Thoracic aorta (tissue), 2 donors: ENCODE measurements at regions not wholly inside any gene's neighbourhood (a gene's known extent, or its start where the extent isn't known, plus 50 kb on each side); places are given as distances from the start of the nearest gene placed in this dataset.
A peak's percentile ranks its signal among the peaks of the same experiment; 100 is the strongest.

Source experiments
- ATAC-seq: fragments of 150-250 bp; one replicate; pipeline ENCODE4 v1.8.0; 2017; ENCODE audit warnings: low read depth; ENCODE audit not compliant: insufficient number of reproducible peaks, low FRiP score
- DNase-seq: peaks from one replicate; pipeline ENCODE4 v3.0.0-alpha.2; 2020; ENCODE audit warnings: low spot score
- H3K27ac ChIP-seq, 2 donors: fragments of 200-600 bp; sonication (generic); 1 replicate in 1 of 2; 2 replicates in 1 of 2; pipeline ENCODE4 v1.5.1; 2016; ENCODE audit warnings: mild to moderate bottlenecking in 2 of 2, moderate library complexity in 2 of 2
- H3K27me3 ChIP-seq: fragments of 200-600 bp; sonication (generic); replicated peaks from 2 replicates; pipeline ENCODE4 v1.6.0; 2016; ENCODE audit warnings: mild to moderate bottlenecking; ENCODE audit not compliant: insufficient read depth
- H3K36me3 ChIP-seq: fragments of 200-600 bp; sonication (generic); one replicate; pipeline ENCODE4 v1.5.1; 2016
- H3K4me1 ChIP-seq, 2 donors: fragments of 200-600 bp; sonication (generic); 1 replicate in 1 of 2; 2 replicates in 1 of 2; pipeline versions ENCODE4 v1.5.1 to v1.6.0; 2016; ENCODE audit warnings: low read depth in 2 of 2, mild to moderate bottlenecking in 1 of 2; ENCODE audit not compliant: control insufficient read depth in 1 of 2
- H3K4me3 ChIP-seq: fragments of 200-600 bp; sonication (generic); 2 replicates; pipeline ENCODE4 v1.5.1; 2016; ENCODE audit warnings: mild to moderate bottlenecking
- H3K9me3 ChIP-seq: fragments of 200-600 bp; sonication (generic); 2 replicates; pipeline ENCODE4 v1.5.1; 2016
- CTCF ChIP-seq: fragments of 200-600 bp; sonication (generic); IDR thresholded peaks from one replicate; pipeline ENCODE4 v1.5.1; 2019; ENCODE audit warnings: antibody characterized with exemption

GRCh38 chr10:44313761-44314165, 71.1 kb downstream of the CXCL12 start:
- Histone ChIP-seq H3K9me3 (no peaks in the 10 kb centered on the region), H3K27me3 (no peaks in the 10 kb centered on the region), H3K36me3 (no peaks in the 10 kb centered on the region), H3K27ac (no peak overlapping the region), H3K4me1 (peaks cover 0 to 10% of the 10 kb centered on the region in 2 donors), H3K4me3 (no peak overlapping the region)
- TF ChIP-seq CTCF = no peak
- DNase-seq = no peak
- no peak for ATAC-seq

DNA sequence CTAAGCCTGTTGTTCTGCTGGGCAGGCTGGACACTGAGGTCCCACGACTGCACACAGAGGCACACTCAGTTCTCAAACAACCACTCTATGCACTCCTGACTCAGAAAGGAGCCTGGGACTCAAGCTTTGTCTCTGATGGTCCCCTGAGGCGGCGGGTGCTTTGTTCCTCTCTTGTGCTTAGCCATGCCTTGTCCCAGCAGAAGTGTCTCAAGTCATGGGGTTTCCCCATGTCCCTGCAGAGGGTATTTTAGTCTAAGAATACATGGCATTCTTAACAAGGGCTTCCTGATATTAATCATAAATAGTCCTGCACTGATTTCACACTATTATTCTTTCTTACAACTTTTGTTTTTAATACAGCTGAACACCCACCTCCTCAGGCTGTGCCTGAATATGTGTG, 72.5 kb downstream of the CXCL12 start:
- Histone ChIP-seq H3K36me3 (no peaks in the 10 kb centered on the region), H3K27me3 (no peaks in the 10 kb centered on the region), H3K4me3 (no peak overlapping the region), H3K9me3 (no peaks in the 10 kb centered on the region), H3K27ac (no peak overlapping the region), H3K4me1 (peaks cover 0 to 10% of the 10 kb centered on the region in 2 donors)
- DNase-seq (no peak), ATAC-seq (no peak)
- no peak for TF ChIP-seq CTCF

- Histone ChIP-seq H3K4me1 (peaks cover 0 to 13% of the 10 kb centered on the region in 2 donors), H3K9me3 (no peaks in the 10 kb centered on the region), H3K27me3 (no peaks in the 10 kb centered on the region), H3K27ac (no peak overlapping the region), H3K4me3 (no peak overlapping the region), H3K36me3 (no peaks in the 10 kb centered on the region)
- TF ChIP-seq CTCF = no peak
- ATAC-seq = no peak
- no peak for DNase-seq
Observed at GRCh38 chr10:44311563-44312051, 73.3 kb downstream of the CXCL12 start.

DNA sequence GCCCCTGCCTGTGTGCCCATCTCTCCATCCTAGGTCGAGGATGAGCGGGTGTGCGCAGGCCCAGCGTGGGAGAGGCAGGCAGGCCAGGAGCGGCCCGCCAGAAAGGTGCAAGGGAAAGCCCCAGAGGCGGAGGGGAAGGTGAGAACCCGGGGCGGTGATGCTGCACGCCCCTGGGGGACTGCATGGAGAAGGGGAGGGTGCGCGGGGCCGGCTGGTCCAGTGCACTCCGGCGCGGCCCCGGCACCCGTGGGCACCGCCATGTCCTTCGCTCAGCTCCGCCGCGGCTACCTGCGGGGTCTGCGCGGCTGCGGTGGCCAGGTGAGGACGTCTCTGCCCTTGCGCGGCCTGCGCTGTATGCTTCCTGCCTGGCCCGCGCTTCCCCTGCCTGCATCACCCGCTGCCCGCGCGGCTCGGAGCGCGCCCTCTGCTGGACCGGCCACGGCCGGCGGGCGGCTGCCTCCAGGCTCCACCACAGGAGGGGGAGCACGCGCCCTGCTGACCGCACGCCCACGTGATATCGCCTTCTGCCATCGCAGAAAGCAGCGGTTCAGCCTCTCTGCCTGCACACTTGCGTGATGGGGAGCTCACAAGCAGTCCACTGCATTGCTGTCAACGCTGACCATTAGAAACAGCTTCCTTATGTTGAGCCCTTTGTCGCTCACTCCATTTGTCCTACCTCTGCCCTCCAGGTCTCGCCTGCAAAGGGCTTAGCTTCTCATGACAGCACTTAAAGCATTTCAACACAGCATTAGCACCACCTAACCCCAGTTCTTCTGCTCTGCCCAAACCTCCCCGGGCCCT, 73.9 kb downstream of the CXCL12 start:
- ATAC-seq (peak; percentile 62), DNase-seq (no peak)
- no peak overlapping the region for H3K27ac ChIP-seq
- peaks cover 0 to 19% of the 10 kb centered on the region in 2 donors for H3K4me1 ChIP-seq
- H3K4me3 ChIP-seq = peak overlapping the region; percentile 67
- peak; percentile 93 for TF ChIP-seq CTCF
- H3K27me3 ChIP-seq = no peaks in the 10 kb centered on the region
- no peaks in the 10 kb centered on the region for H3K9me3 ChIP-seq
- no peaks in the 10 kb centered on the region for H3K36me3 ChIP-seq

GRCh38 chr10:44309939-44310761, 74.7 kb downstream of the CXCL12 start:
- TF ChIP-seq CTCF = no peak
- ATAC-seq = no peak
- H3K4me1 ChIP-seq = peaks cover 0 to 20% of the 10 kb centered on the region in 2 donors
- no peak overlapping the region for H3K27ac ChIP-seq
- peak overlapping the region; percentile 67 for H3K4me3 ChIP-seq
- no peak for DNase-seq
- H3K9me3 ChIP-seq = no peaks in the 10 kb centered on the region
- no peaks in the 10 kb centered on the region for H3K27me3 ChIP-seq
- H3K36me3 ChIP-seq = no peaks in the 10 kb centered on the region
